Activated CD8-positive, alpha-beta T cell treated with anti-CD3 and anti-CD28 coated beads for 36 hours (primary cell): ENCODE measurements at regions not wholly inside any gene's neighbourhood (a gene's known extent, or its start where the extent isn't known, plus 50 kb on each side); places are given as distances from the start of the nearest gene placed in this dataset.
"Not testable (repeated sequence)": the region's sequence is repeated elsewhere in the genome, so short reads cannot be mapped to it uniquely, and the experiment has no call there.

Experiments used
- ATAC-seq: fragments of 200-7000 bp; cut with Tn5 transposase; one replicate; pipeline ENCODE4 v1.10.0; 2021; ENCODE audit warnings: mild to moderate bottlenecking, moderate library complexity
- CTCF ChIA-PET: fragments of 350-600 bp; sonication (Branson Sonifier 250); formaldehyde crosslinking; loops from one replicate; lab custom pipeline; 2021; ENCODE audit warnings: antibody characterized with exemption; lab: Charles Lee
- POLR2A ChIA-PET: fragments of 350-600 bp; sonication (Branson Sonifier 250); formaldehyde crosslinking; loops from one replicate; lab custom pipeline; 2021; ENCODE audit warnings: antibody characterized with exemption; lab: Charles Lee
- DNase-seq: peaks from one replicate; pipeline ENCODE4 v3.0.0-alpha.2; 2020
- H3K27ac Mint-ChIP-seq: one replicate; pipeline ENCODE4 v1.8.0; 2021; ENCODE audit warnings: mild to moderate bottlenecking, mixed read lengths
- H3K27me3 Mint-ChIP-seq: one replicate; pipeline ENCODE4 v1.8.0; 2021; ENCODE audit warnings: mixed read lengths
- H3K36me3 Mint-ChIP-seq: one replicate; pipeline ENCODE4 v1.8.0; 2021; ENCODE audit warnings: low read depth, mixed read lengths
- H3K4me1 Mint-ChIP-seq: one replicate; pipeline ENCODE4 v1.8.0; 2021; ENCODE audit warnings: low read depth, mixed read lengths
- H3K4me3 Mint-ChIP-seq: one replicate; pipeline ENCODE4 v1.8.0; 2021; ENCODE audit warnings: mild to moderate bottlenecking, moderate library complexity, mixed read lengths
- H3K9me3 Mint-ChIP-seq: one replicate; pipeline ENCODE4 v1.8.0; 2021; ENCODE audit warnings: mixed read lengths
- intact Hi-C: fragments of 100-400 bp; cut with micrococcal nuclease; formaldehyde crosslinking; loops from one replicate; pipeline ENCODE4 v1.10.0; 2022
- TF ChIP-seq, protein P1 (sequence below): fragments of 200-600 bp; IDR thresholded peaks from one replicate; pipeline ENCODE4 v1.8.0; 2022; ENCODE audit warnings: antibody characterized with exemption, mild to moderate bottlenecking

GRCh38 chr9:83191154-83191553 is 128.2 kb upstream of the RASEF start:
- TF ChIP-seq, protein P1, sequence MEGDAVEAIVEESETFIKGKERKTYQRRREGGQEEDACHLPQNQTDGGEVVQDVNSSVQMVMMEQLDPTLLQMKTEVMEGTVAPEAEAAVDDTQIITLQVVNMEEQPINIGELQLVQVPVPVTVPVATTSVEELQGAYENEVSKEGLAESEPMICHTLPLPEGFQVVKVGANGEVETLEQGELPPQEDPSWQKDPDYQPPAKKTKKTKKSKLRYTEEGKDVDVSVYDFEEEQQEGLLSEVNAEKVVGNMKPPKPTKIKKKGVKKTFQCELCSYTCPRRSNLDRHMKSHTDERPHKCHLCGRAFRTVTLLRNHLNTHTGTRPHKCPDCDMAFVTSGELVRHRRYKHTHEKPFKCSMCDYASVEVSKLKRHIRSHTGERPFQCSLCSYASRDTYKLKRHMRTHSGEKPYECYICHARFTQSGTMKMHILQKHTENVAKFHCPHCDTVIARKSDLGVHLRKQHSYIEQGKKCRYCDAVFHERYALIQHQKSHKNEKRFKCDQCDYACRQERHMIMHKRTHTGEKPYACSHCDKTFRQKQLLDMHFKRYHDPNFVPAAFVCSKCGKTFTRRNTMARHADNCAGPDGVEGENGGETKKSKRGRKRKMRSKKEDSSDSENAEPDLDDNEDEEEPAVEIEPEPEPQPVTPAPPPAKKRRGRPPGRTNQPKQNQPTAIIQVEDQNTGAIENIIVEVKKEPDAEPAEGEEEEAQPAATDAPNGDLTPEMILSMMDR, result no peak
- H3K27ac Mint-ChIP-seq, result no peak overlapping the region
- ATAC-seq (no peak), DNase-seq (no peak)
- no peaks in the 10 kb centered on the region for H3K9me3 Mint-ChIP-seq
- intact Hi-C loops, result no loop called here
- ChIA-PET CTCF (no interaction called here), POLR2A (no interaction called here)
- no peaks in the 10 kb centered on the region for H3K4me1 Mint-ChIP-seq
- no peaks in the 10 kb centered on the region for H3K36me3 Mint-ChIP-seq
- H3K27me3 Mint-ChIP-seq, result peaks cover 15% of the 10 kb centered on the region
- H3K4me3 Mint-ChIP-seq, result no peak overlapping the region

DNA sequence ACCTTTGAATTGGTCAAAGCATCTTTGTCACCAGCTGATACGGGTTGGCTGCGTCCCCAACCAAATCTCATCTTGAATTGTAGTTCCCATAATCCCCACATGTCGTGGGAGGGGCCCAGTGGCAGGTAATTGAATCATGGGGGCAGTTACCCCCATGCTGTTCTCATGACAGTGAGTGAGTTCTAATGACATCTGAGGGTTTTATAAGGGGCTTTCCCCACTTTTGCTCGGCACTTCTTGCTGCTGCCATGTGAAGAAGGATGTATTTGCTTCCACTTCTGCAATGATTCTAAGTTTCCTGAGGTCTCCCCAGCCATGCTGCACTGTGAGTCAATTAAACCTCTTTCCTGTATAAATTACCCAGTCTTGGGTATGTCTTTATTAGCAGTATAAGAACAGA is 126.1 kb upstream of the RASEF start:
- intact Hi-C loops, H3K9me3 Mint-ChIP-seq, DNase-seq, H3K4me3 Mint-ChIP-seq, ATAC-seq, CTCF ChIA-PET, H3K27ac Mint-ChIP-seq, H3K27me3 Mint-ChIP-seq, H3K4me1 Mint-ChIP-seq, POLR2A ChIA-PET, H3K36me3 Mint-ChIP-seq: not testable (repeated sequence)

GRCh38 chr9:83188277-83188676 is 125.3 kb upstream of the RASEF start:
- no peak for ATAC-seq
- H3K27ac Mint-ChIP-seq, result no peak overlapping the region
- CTCF ChIA-PET, result no interaction called here
- no peaks in the 10 kb centered on the region for H3K36me3 Mint-ChIP-seq
- peaks cover 8% of the 10 kb centered on the region for H3K27me3 Mint-ChIP-seq
- TF ChIP-seq, protein P1, result no peak
- POLR2A ChIA-PET, result no interaction called here
- intact Hi-C loops, result no loop called here
- H3K4me1 Mint-ChIP-seq, result no peaks in the 10 kb centered on the region
- H3K9me3 Mint-ChIP-seq, result no peaks in the 10 kb centered on the region
- H3K4me3 Mint-ChIP-seq, result no peak overlapping the region
- DNase-seq, result no peak

DNA sequence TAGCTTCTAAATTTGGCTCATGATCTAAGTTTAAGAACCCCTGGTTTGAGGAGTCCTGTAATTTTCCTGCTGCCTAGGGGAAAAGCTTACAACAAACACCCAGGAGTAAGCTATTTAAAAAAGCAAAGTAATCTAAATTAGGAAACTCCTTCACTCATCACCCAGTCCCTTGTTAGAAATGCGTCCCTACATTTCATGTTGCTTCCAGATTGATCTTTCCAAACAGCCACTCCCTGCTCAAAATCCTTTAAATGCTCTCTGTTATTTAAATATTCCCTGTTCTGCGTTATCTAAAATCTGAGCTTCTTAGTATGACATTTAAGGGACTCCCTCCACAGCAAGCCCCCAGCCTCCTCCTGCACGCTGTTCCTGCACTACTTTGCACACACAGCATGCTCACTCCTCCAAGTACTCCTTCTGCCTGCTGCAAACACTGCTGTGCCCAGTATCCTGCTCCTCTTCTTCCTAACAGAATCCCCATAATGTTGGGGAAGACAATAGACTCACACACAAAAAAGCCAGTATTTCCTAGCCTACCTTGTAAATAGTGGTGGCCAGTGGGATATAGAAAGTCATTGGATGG is 123.3 kb upstream of the RASEF start:
- ATAC-seq, result no peak
- Mint-ChIP-seq H3K36me3 (no peaks in the 10 kb centered on the region), H3K4me1 (no peaks in the 10 kb centered on the region), H3K27ac (no peak overlapping the region), H3K27me3 (peaks cover 6% of the 10 kb centered on the region), H3K9me3 (no peaks in the 10 kb centered on the region), H3K4me3 (no peak overlapping the region)
- intact Hi-C loops, result no loop called here
- ChIA-PET POLR2A (interaction anchor here (0.6 kb wide), 1 partner anchor 1820 kb away, joined by 4 read pairs; no protein-coding TSS in a partner anchor), CTCF (interaction anchor here (1.8 kb wide), 1 partner anchor 11 kb away, joined by 6 read pairs; no protein-coding TSS in a partner anchor)
- TF ChIP-seq, protein P1, result no peak
- no peak for DNase-seq

DNA sequence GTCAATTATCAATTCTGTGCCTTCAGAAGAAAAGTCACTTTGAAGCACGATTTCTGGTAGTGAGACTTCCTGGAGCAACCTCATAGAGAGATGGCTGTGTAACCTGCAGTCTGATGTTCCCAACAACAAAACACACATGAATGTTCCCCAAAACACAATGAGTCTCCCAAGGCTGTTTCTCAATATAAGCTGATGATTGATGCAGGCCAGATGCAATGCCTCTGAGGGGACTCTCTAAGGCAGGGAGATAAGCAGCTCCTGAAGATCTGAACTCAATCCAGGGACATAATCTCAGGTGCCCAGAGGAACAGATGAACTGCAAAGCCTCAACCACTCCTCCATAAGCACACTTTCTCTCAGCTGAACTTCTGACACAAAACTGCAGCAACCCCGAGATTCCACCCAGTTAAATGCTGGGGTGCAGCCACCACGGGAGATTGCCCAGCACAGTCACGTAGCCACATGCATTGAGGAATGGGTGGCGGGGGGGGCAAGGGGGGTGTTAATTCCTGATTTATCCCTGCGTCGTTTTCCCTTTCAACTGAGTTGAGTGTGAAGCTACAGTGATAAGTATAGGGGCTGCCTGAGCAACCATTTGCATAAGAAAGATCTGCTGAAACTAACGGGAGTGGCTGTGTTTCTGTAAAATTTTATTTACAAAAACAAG is 122.7 kb upstream of the RASEF start:
- no peaks in the 10 kb centered on the region for H3K9me3 Mint-ChIP-seq
- CTCF ChIA-PET, result interaction anchor here (1.8 kb wide), 1 partner anchor 12 kb away, joined by 6 read pairs; no protein-coding TSS in a partner anchor
- H3K36me3 Mint-ChIP-seq, result no peaks in the 10 kb centered on the region
- intact Hi-C loops, result no loop called here
- H3K4me3 Mint-ChIP-seq, result no peak overlapping the region
- TF ChIP-seq, protein P1, result no peak
- H3K27me3 Mint-ChIP-seq, result peaks cover 6% of the 10 kb centered on the region
- DNase-seq (no peak), ATAC-seq (no peak)
- H3K27ac Mint-ChIP-seq, result no peak overlapping the region
- H3K4me1 Mint-ChIP-seq, result no peaks in the 10 kb centered on the region
- POLR2A ChIA-PET, result no interaction called here
